Testis (tissue), 2 donors: ENCODE measurements at regions not wholly inside any gene's neighbourhood (a gene's known extent, or its start where the extent isn't known, plus 50 kb on each side); places are given as distances from the start of the nearest gene placed in this dataset.

Source experiments
- DNase-seq: peaks from one replicate; pipeline ENCODE4 v3.0.0-alpha.2; 2019
- H3K27ac ChIP-seq, 2 donors: fragments of 200-600 bp; sonication (generic); one replicate each; pipeline ENCODE4 v1.5.1; 2019
- H3K27me3 ChIP-seq: fragments of 200-600 bp; sonication (generic); one replicate; pipeline ENCODE4 v1.5.1; 2019
- H3K36me3 ChIP-seq: fragments of 200-600 bp; sonication (generic); one replicate; pipeline ENCODE4 v1.5.1; 2017; ENCODE audit warnings: low read depth; ENCODE audit errors: missing control alignments
- H3K4me1 ChIP-seq: fragments of 200-600 bp; sonication (generic); one replicate; pipeline ENCODE4 v1.5.1; 2019
- H3K4me3 ChIP-seq, 2 donors: fragments of 200-600 bp; sonication (generic); one replicate each; pipeline ENCODE4 v1.5.1; 2017 to 2019
- H3K9me3 ChIP-seq: fragments of 200-600 bp; sonication (generic); one replicate; pipeline ENCODE4 v1.5.1; 2017
- CTCF ChIP-seq, 3 experiments: fragments of 450-650 bp in 2 of 3; fragments of 200-600 bp in 1 of 3; sonication (generic) in 1 of 3; IDR thresholded peaks; one replicate each; pipeline ENCODE4 v1.5.1; 2016 to 2019; ENCODE audit warnings: antibody characterized with exemption in 3 of 3, mild to moderate bottlenecking in 2 of 3, moderate library complexity in 1 of 3
- POLR2A ChIP-seq: fragments of 450-650 bp; IDR thresholded peaks from one replicate; pipeline ENCODE4 v1.6.1; 2017; ENCODE audit warnings: antibody characterized with exemption, mild to moderate bottlenecking, moderate library complexity
- WGBS, 2 donors: methylation state at CpG; one replicate each; pipeline ENCODE4 v1.1.5; 2018; 5-methylcytosine and 5-hydroxymethylcytosine counted together
- intact Hi-C: fragments of 100-400 bp; cut with DNase I; formaldehyde crosslinking; loops from one replicate; pipeline ENCODE4 v1.15.1; 2023; ENCODE audit warnings: low total_unique reads

- intact Hi-C loops = no loop called here
- Histone ChIP-seq H3K27me3 (no peaks in the 10 kb centered on the region), H3K27ac (no peak overlapping the region), H3K4me1 (no peaks in the 10 kb centered on the region), H3K9me3 (no peaks in the 10 kb centered on the region), H3K4me3 (no peak overlapping the region), H3K36me3 (no peaks in the 10 kb centered on the region)
- 87 to 90% methylated on average over 3 of the region's 3 CpGs for WGBS, 2 donors
- DNase-seq = no peak
- TF ChIP-seq POLR2A (no peak), CTCF (IDR thresholded peaks at IDR 0.05) (no peak)
Measured at GRCh38 chr14:98101323-98101722, 1170.7 kb downstream of the BCL11B start.

GRCh38 chr14:98103705-98104104 is 1168.3 kb downstream of the BCL11B start:
- no peak overlapping the region for H3K27ac ChIP-seq

DNA sequence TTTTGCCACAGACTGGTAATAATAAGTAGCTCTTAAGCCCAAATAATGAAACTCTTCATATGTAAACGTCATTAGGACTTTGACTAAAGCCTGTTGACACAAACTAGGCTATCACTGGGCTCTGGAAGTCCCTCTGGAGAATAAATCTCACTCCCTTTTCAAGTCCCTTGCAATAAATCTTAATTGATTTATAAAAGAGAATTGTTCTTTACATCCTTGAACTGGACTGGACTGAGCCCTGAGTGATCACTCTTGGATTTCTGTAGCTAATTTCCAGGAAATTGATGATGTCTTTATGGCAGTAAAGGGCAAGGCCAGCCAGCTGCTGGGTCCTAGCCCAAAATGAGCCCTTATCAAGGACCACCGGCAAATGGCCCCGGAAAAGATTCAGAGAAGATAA is 1162.7 kb downstream of the BCL11B start:
- Histone ChIP-seq H3K4me1 (no peaks in the 10 kb centered on the region), H3K4me3 (no peak overlapping the region), H3K36me3 (no peaks in the 10 kb centered on the region), H3K27ac (no peak overlapping the region), H3K27me3 (no peaks in the 10 kb centered on the region), H3K9me3 (no peaks in the 10 kb centered on the region)
- TF ChIP-seq POLR2A (no peak), CTCF (IDR thresholded peaks at IDR 0.05) (no peak)
- intact Hi-C loops = no loop called here
- no peak for DNase-seq
- WGBS, 2 donors = 27 to 45% methylated on average over 3 of the region's 3 CpGs

More at GRCh38 chr14:98103705-98104104, 1168.3 kb downstream of the BCL11B start:
- Histone ChIP-seq H3K4me3 (no peak overlapping the region), H3K36me3 (no peaks in the 10 kb centered on the region), H3K27me3 (no peaks in the 10 kb centered on the region), H3K9me3 (no peaks in the 10 kb centered on the region), H3K4me1 (no peaks in the 10 kb centered on the region)
- DNase-seq = no peak
- 87 to 88% methylated on average over 2 of the region's 2 CpGs for WGBS, 2 donors
- no peak for TF ChIP-seq POLR2A
- TF ChIP-seq CTCF (IDR thresholded peaks at IDR 0.05) = no peak
- intact Hi-C loops = no loop called here

- Histone ChIP-seq H3K27me3 (no peaks in the 10 kb centered on the region), H3K9me3 (no peaks in the 10 kb centered on the region), H3K4me1 (no peaks in the 10 kb centered on the region), H3K4me3 (no peak overlapping the region), H3K36me3 (no peaks in the 10 kb centered on the region), H3K27ac (no peak overlapping the region)
- TF ChIP-seq POLR2A = no peak
- TF ChIP-seq CTCF (IDR thresholded peaks at IDR 0.05) = no peak
- WGBS, 2 donors = 51 to 77% methylated on average over 5 of the region's 5 CpGs
- intact Hi-C loops = no loop called here
- no peak for DNase-seq
Measured at GRCh38 chr14:98112194-98112780, 1159.7 kb downstream of the BCL11B start.
